Pancreas (tissue), 10 donors: ENCODE measurements at regions not wholly inside any gene's neighbourhood (a gene's known extent, or its start where the extent isn't known, plus 50 kb on each side); places are given as distances from the start of the nearest gene placed in this dataset.

ENCODE experiments used
- ATAC-seq, 4 donors: fragments of 200-7000 bp; cut with Tn5 transposase; one replicate each; pipeline versions ENCODE4 v1.8.0 to v1.9.1; 2020; ENCODE audit warnings: mild to moderate bottlenecking in 4 of 4, moderate library complexity in 4 of 4
- DNase-seq, 6 donors: peaks; one replicate each; pipeline ENCODE4 v3.0.0-alpha.2; 2020
- FAIRE-seq: peaks from 2 replicates; lab custom pipeline; 2012; peaks lifted over from hg19 to GRCh38; lab: Jason Lieb, UNC
- H3K27ac ChIP-seq, 4 donors: fragments of 200-600 bp; sonication (generic); 1 replicate in 3 of 4; 2 replicates in 1 of 4; pipeline versions ENCODE4 v1.5.0 to v1.8.0; 2020
- H3K27me3 ChIP-seq, 4 donors: fragments of 200-600 bp; one replicate each; pipeline ENCODE4 v1.8.0; 2021
- H3K36me3 ChIP-seq, 3 donors: fragments of 200-600 bp; sonication (generic) in 1 of 3; one replicate each; pipeline versions ENCODE4 v1.5.0 to v1.8.0; 2020 to 2021
- H3K4me1 ChIP-seq, 3 donors: fragments of 200-600 bp; one replicate each; pipeline ENCODE4 v1.8.0; 2021
- H3K4me3 ChIP-seq, 4 donors: fragments of 200-600 bp; sonication (generic) in 2 of 4; one replicate each; pipeline versions ENCODE4 v1.5.0 to v1.8.0; 2020 to 2021
- H3K9me3 ChIP-seq, 4 donors: fragments of 200-600 bp; one replicate each; pipeline ENCODE4 v1.8.0; 2021
- WGBS, 2 donors: extraction: QIAGEN DNeasy Blood & Tissue Kit; methylation state at CpG; one replicate each; pipeline ENCODE4 v1.1.7; 2013; 5-methylcytosine and 5-hydroxymethylcytosine counted together
- intact Hi-C, 3 donors: fragments of 100-400 bp; cut with DNase I; formaldehyde crosslinking; loops; one replicate each; pipeline versions ENCODE4 v1.11.1 to v1.14.2; 2022
- TF ChIP-seq, protein P1 (sequence below), 4 donors: fragments of 200-600 bp; sonication (generic) in 3 of 4; IDR thresholded peaks; one replicate each; pipeline versions ENCODE4 v1.5.0 to v1.8.0; 2021; ENCODE audit warnings: antibody characterized with exemption in 4 of 4
- donor health status: healthy with polysubstance abuse.
- donor health status: DM: no; HTN: no; CAD: no; lungs with moderate emphysema.
- donor health status: DM: no; HTN: no; CAD: no.
- donor health status: control.
- donor health status: control.
- donor health status: Bipolar disorder and iron deficiency.
- donor health status: DM: yes; HTN: yes; CAD: no.
- donor health status: DM: no; HTN: no; CAD: no.
- donor health status: DM: no; HTN: no; CAD: no.
- donor health status: DM: yes; HTN: yes; CAD: no.

GRCh38 chr4:183030309-183030708, 68.7 kb upstream of the WWC2 start:
- no peak for FAIRE-seq

DNA sequence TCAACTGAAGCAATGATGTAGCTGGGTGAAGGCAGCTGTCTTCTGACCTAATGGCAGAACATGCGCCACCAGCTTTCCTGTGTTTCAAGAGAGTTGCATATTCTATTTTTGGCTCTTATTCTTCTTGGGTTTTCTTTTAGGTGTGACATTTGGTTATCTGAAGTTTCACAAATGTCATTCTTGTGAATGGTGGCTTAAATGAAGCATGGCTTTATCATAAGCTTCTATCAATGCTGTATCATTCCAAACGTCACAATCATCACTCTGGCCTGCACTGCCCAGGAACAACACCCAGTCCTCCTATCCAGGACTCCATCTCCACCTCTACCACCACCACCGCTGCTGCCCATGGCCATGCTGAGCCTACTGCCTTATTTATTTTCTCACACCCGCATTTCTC, 69.7 kb upstream of the WWC2 start:
- 84 to 89% methylated on average over 4 of the region's 4 CpGs for WGBS, 2 donors
- intact Hi-C loops = no loop called here

More at GRCh38 chr4:183030309-183030708, 68.7 kb upstream of the WWC2 start:
- TF ChIP-seq, protein P1, sequence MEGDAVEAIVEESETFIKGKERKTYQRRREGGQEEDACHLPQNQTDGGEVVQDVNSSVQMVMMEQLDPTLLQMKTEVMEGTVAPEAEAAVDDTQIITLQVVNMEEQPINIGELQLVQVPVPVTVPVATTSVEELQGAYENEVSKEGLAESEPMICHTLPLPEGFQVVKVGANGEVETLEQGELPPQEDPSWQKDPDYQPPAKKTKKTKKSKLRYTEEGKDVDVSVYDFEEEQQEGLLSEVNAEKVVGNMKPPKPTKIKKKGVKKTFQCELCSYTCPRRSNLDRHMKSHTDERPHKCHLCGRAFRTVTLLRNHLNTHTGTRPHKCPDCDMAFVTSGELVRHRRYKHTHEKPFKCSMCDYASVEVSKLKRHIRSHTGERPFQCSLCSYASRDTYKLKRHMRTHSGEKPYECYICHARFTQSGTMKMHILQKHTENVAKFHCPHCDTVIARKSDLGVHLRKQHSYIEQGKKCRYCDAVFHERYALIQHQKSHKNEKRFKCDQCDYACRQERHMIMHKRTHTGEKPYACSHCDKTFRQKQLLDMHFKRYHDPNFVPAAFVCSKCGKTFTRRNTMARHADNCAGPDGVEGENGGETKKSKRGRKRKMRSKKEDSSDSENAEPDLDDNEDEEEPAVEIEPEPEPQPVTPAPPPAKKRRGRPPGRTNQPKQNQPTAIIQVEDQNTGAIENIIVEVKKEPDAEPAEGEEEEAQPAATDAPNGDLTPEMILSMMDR (IDR thresholded peaks at IDR 0.05) = no peak
- DNase-seq = no peak
- Histone ChIP-seq H3K4me3 (no peak overlapping the region), H3K36me3 (no peaks in the 10 kb centered on the region), H3K9me3 (no peaks in the 10 kb centered on the region), H3K27ac (no peak overlapping the region), H3K4me1 (no peaks in the 10 kb centered on the region), H3K27me3 (no peaks in the 10 kb centered on the region)
- 26 to 32% methylated on average over 1 of the region's 1 CpG for WGBS, 2 donors
- ATAC-seq = no peak
- intact Hi-C loops = no loop called here

GRCh38 chr4:183026701-183027100, 72.4 kb upstream of the WWC2 start:
- TF ChIP-seq, protein P1 (IDR thresholded peaks at IDR 0.05) = no peak
- Histone ChIP-seq H3K4me1 (no peaks in the 10 kb centered on the region), H3K27ac (no peak overlapping the region), H3K27me3 (no peaks in the 10 kb centered on the region), H3K36me3 (no peaks in the 10 kb centered on the region), H3K4me3 (no peak overlapping the region), H3K9me3 (no peaks in the 10 kb centered on the region)
- DNase-seq (no peak), FAIRE-seq (no peak), ATAC-seq (no peak)
- WGBS, 2 donors = 85 to 87% methylated on average over 2 of the region's 2 CpGs
- intact Hi-C loops = no loop called here

More for the DNA sequence above, 69.7 kb upstream of the WWC2 start:
- FAIRE-seq = no peak
- no peak for ATAC-seq
- TF ChIP-seq, protein P1 (IDR thresholded peaks at IDR 0.05) = no peak
- no peaks in the 10 kb centered on the region for H3K4me1 ChIP-seq
- H3K9me3 ChIP-seq = no peaks in the 10 kb centered on the region
- no peaks in the 10 kb centered on the region for H3K27me3 ChIP-seq
- H3K36me3 ChIP-seq = no peaks in the 10 kb centered on the region
- H3K4me3 ChIP-seq = no peak overlapping the region
- no peak overlapping the region for H3K27ac ChIP-seq
- no peak for DNase-seq

GRCh38 chr4:183022617-183023016, 76.4 kb upstream of the WWC2 start:
- Histone ChIP-seq H3K4me1 (no peaks in the 10 kb centered on the region), H3K27ac (no peak overlapping the region), H3K9me3 (no peaks in the 10 kb centered on the region), H3K4me3 (no peak overlapping the region), H3K27me3 (no peaks in the 10 kb centered on the region), H3K36me3 (no peaks in the 10 kb centered on the region)
- ATAC-seq (no peak), DNase-seq (no peak), FAIRE-seq (no peak)
- TF ChIP-seq, protein P1 (IDR thresholded peaks at IDR 0.05) = no peak
- 82 to 94% methylated on average over 8 of the region's 8 CpGs for WGBS, 2 donors
- intact Hi-C loops = no loop called here

DNA sequence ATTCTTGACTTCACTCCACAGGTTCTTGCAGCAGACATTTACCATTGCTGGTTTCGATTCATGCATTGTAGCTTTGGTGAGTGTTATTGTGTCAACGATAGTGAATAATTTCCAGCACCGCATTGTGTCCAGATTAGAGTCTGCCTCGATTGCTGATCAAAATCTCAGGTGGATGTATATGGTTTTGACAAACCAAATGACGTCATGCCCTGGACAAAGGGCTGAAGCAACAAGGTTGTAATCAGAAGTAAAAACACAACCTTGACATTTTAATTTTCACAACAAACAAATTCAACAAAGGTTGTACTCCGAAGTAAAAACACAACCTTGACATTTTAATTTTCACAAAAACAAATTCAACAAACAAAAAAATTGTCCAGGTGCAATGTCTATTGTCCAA, 81.1 kb upstream of the WWC2 start:
- 54 to 67% methylated on average over 6 of the region's 6 CpGs for WGBS, 2 donors
- intact Hi-C loops = no loop called here
- DNase-seq (no peak), ATAC-seq (no peak), FAIRE-seq (no peak)
- Histone ChIP-seq H3K9me3 (no peaks in the 10 kb centered on the region), H3K27ac (no peak overlapping the region), H3K36me3 (no peaks in the 10 kb centered on the region), H3K4me3 (no peak overlapping the region), H3K4me1 (no peaks in the 10 kb centered on the region), H3K27me3 (peaks cover 0 to 4% (median 0%) of the 10 kb centered on the region in 4 donors)
- TF ChIP-seq, protein P1 (IDR thresholded peaks at IDR 0.05) = no peak
